ENCODE measurements at regions not wholly inside any gene's neighbourhood (a gene's known extent, or its start where the extent isn't known, plus 50 kb on each side); places are given as distances from the start of the nearest gene placed in this dataset.

- in situ Hi-C loops (cut with MboI; ENCODE audit: low pct_ligation_motif_present in 1 of 4, low pct_unique_long_range_greater_than_20kb in 1 of 4, low sequenced_read_pairs in 3 of 4) (no loop called here), intact Hi-C loops (cut with DNase I; ENCODE audit: low total_unique reads) (no loop called here)
- H3K27ac ChIP-seq: no peak overlapping the region
- H3K4me1 ChIP-seq: no peaks in the 10 kb centered on the region
- H3K27me3 ChIP-seq: no peaks in the 10 kb centered on the region
- no peak for TF ChIP-seq POLR2A (IDR thresholded peaks at IDR 0.05)
- TF ChIP-seq EP300 (IDR thresholded peaks at IDR 0.05; ENCODE audit: low read depth): no peak
- no peak for TF ChIP-seq POLR2AphosphoS5 (IDR thresholded peaks at IDR 0.05)
- no peak for TF ChIP-seq CTCF (IDR thresholded peaks at IDR 0.05)
- H3K4me3 ChIP-seq: no peak overlapping the region
- 43 to 71% methylated on average over 1 of the region's 1 CpG for WGBS, 2 donors (ENCODE audit: low coverage in 1 of 2)
- no peak for DNase-seq
- H3K36me3 ChIP-seq: no peaks in the 10 kb centered on the region
- H3K9me3 ChIP-seq: no peaks in the 10 kb centered on the region
Observed at GRCh38 chr6:133129556-133129955, 111.6 kb upstream of the EYA4 start.

- Histone ChIP-seq H3K9me3 (no peaks in the 10 kb centered on the region), H3K4me1 (no peaks in the 10 kb centered on the region), H3K27me3 (no peaks in the 10 kb centered on the region), H3K36me3 (no peaks in the 10 kb centered on the region), H3K27ac (no peak overlapping the region), H3K4me3 (no peak overlapping the region)
- in situ Hi-C loops (cut with MboI; ENCODE audit: low pct_ligation_motif_present in 1 of 4, low pct_unique_long_range_greater_than_20kb in 1 of 4, low sequenced_read_pairs in 3 of 4) (no loop called here), intact Hi-C loops (cut with DNase I; ENCODE audit: low total_unique reads) (no loop called here)
- TF ChIP-seq EP300 (IDR thresholded peaks at IDR 0.05; ENCODE audit: low read depth) (no peak), POLR2AphosphoS5 (IDR thresholded peaks at IDR 0.05) (no peak), CTCF (IDR thresholded peaks at IDR 0.05) (no peak), POLR2A (IDR thresholded peaks at IDR 0.05) (no peak)
- WGBS, 2 donors (ENCODE audit: low coverage in 1 of 2): 31% methylated on average over 2 of the region's 2 CpGs; no CpG with 5 or more reads in 1 of the 2 donors
- DNase-seq: no peak
Observed at GRCh38 chr6:133130863-133131262, 110.3 kb upstream of the EYA4 start.

- Histone ChIP-seq H3K9me3 (no peaks in the 10 kb centered on the region), H3K36me3 (no peaks in the 10 kb centered on the region), H3K4me1 (no peaks in the 10 kb centered on the region), H3K27me3 (no peaks in the 10 kb centered on the region), H3K27ac (no peak overlapping the region), H3K4me3 (no peak overlapping the region)
- DNase-seq: no peak
- 61 to 68% methylated on average over 9 to 10 of the region's 10 CpGs for WGBS, 2 donors (ENCODE audit: low coverage in 1 of 2)
- no peak for TF ChIP-seq POLR2AphosphoS5 (IDR thresholded peaks at IDR 0.05)
- no peak for TF ChIP-seq CTCF (IDR thresholded peaks at IDR 0.05)
- TF ChIP-seq EP300 (IDR thresholded peaks at IDR 0.05; ENCODE audit: low read depth): no peak
- TF ChIP-seq POLR2A (IDR thresholded peaks at IDR 0.05): no peak
- in situ Hi-C loops (cut with MboI; ENCODE audit: low pct_ligation_motif_present in 1 of 4, low pct_unique_long_range_greater_than_20kb in 1 of 4, low sequenced_read_pairs in 3 of 4): no loop called here
- intact Hi-C loops (cut with DNase I; ENCODE audit: low total_unique reads): no loop called here
Observed at GRCh38 chr6:133131621-133132465, 109.3 kb upstream of the EYA4 start.

GRCh38 chr6:133132466-133132971 lies 108.6 kb upstream of the EYA4 start:
- WGBS, 2 donors (ENCODE audit: low coverage in 1 of 2): 78 to 79% methylated on average over 8 to 12 of the region's 12 CpGs
- Histone ChIP-seq H3K4me1 (no peaks in the 10 kb centered on the region), H3K4me3 (no peak overlapping the region), H3K27ac (no peak overlapping the region), H3K36me3 (no peaks in the 10 kb centered on the region), H3K9me3 (no peaks in the 10 kb centered on the region), H3K27me3 (no peaks in the 10 kb centered on the region)
- TF ChIP-seq POLR2A (IDR thresholded peaks at IDR 0.05) (no peak), EP300 (IDR thresholded peaks at IDR 0.05; ENCODE audit: low read depth) (no peak), CTCF (IDR thresholded peaks at IDR 0.05) (no peak), POLR2AphosphoS5 (IDR thresholded peaks at IDR 0.05) (no peak)
- in situ Hi-C loops (cut with MboI; ENCODE audit: low pct_ligation_motif_present in 1 of 4, low pct_unique_long_range_greater_than_20kb in 1 of 4, low sequenced_read_pairs in 3 of 4) (no loop called here), intact Hi-C loops (cut with DNase I; ENCODE audit: low total_unique reads) (no loop called here)
- DNase-seq: no peak

Data from transverse colon (tissue), 4 donors.